Keratinocyte (primary cell): ENCODE measurements at regions not wholly inside any gene's neighbourhood (a gene's known extent, or its start where the extent isn't known, plus 50 kb on each side); places are given as distances from the start of the nearest gene placed in this dataset.
A peak's percentile ranks its signal among the peaks of the same experiment; 100 is the strongest.

ENCODE experiments used
- CTCF ChIP-seq, 3 experiments: IDR thresholded peaks in 1 of 3; conservative IDR thresholded peaks in 1 of 3; optimal IDR thresholded peaks in 1 of 3; 2 replicates in 2 of 3; 3 replicates in 1 of 3; pipeline versions ENCODE3 to v1.5.1; 2011; ENCODE audit warnings: low read length in 3 of 3, mild to moderate bottlenecking in 3 of 3, moderate library complexity in 2 of 3, control low read depth in 1 of 3, inconsistent platforms in 1 of 3; ENCODE audit not compliant: insufficient read depth in 2 of 3; ENCODE audit errors: extremely low read depth in 1 of 3
- EZH2 ChIP-seq: IDR thresholded peaks from one replicate; pipeline ENCODE4 v1.6.1; 2012; ENCODE audit warnings: inconsistent platforms, mild to moderate bottlenecking, low read length, moderate library complexity

GRCh38 chr10:3452173-3452626, 279.6 kb upstream of the PITRM1 start:
- TF ChIP-seq CTCF (optimal IDR thresholded peaks at IDR 0.05 in 1 of 3, IDR thresholded peaks at IDR 0.05 in 1 of 3, conservative IDR thresholded peaks at IDR 0.05 in 1 of 3; ENCODE audit: extremely low read depth in 1 of 3, insufficient read depth in 2 of 3, low read length in 3 of 3) (peak in 2 of 3 experiments; percentile 14 to 18), EZH2 (no peak)
